ENCODE measurements at regions not wholly inside any gene's neighbourhood (a gene's known extent, or its start where the extent isn't known, plus 50 kb on each side); places are given as distances from the start of the nearest gene placed in this dataset.
"Not testable (repeated sequence)": the region's sequence is repeated elsewhere in the genome, so short reads cannot be mapped to it uniquely, and the experiment has no call there.

- TF ChIP-seq EZH2 (IDR thresholded peaks at IDR 0.05; ENCODE audit: insufficient read depth, poor library complexity, severe bottlenecking); EZH2phosphoT487 (IDR thresholded peaks at IDR 0.05; ENCODE audit: insufficient read depth, low read depth): not testable (repeated sequence)
Measured at GRCh38 chr17:46424187-46424884, 62.8 kb upstream of the ARL17B start.
